Cardiac muscle cell (in vitro differentiated cells and primary cell): ENCODE measurements at regions not wholly inside any gene's neighbourhood (a gene's known extent, or its start where the extent isn't known, plus 50 kb on each side); places are given as distances from the start of the nearest gene placed in this dataset.

ENCODE experiments used
- DNase-seq, 2 donors: peaks; one replicate each; pipeline versions ENCODE4 v3.0.0 to v3.0.0-alpha.2; 2010 to 2017; ENCODE audit warnings: low read depth in 1 of 2, low spot score in 1 of 2
- H3K27ac ChIP-seq: fragments of 200-600 bp; sonication (generic); 2 replicates; pipeline ENCODE4 v1.5.1; 2016
- H3K27me3 ChIP-seq: fragments of 200-600 bp; sonication (generic); 2 replicates; pipeline ENCODE4 v1.6.0; 2016; ENCODE audit warnings: control low read depth
- H3K36me3 ChIP-seq: fragments of 200-600 bp; sonication (generic); 2 replicates; pipeline ENCODE4 v1.5.1; 2016; ENCODE audit warnings: control low read depth
- H3K4me1 ChIP-seq: fragments of 200-600 bp; sonication (generic); 2 replicates; pipeline ENCODE4 v1.8.1; 2017; ENCODE audit warnings: low read depth, mild to moderate bottlenecking, mixed run types
- H3K4me3 ChIP-seq: fragments of 200-600 bp; sonication (generic); 2 replicates; pipeline ENCODE4 v1.5.1; 2016; ENCODE audit warnings: mild to moderate bottlenecking
- H3K9me3 ChIP-seq: fragments of 200-600 bp; sonication (generic); 2 replicates; pipeline ENCODE4 v1.5.1; 2017; ENCODE audit warnings: low read depth, mild to moderate bottlenecking, control low read depth
- TF ChIP-seq, protein P1 (sequence below): IDR thresholded peaks from 2 replicates; pipeline ENCODE4 v1.5.1; 2012; ENCODE audit warnings: low read depth, mild to moderate bottlenecking, low read length

DNA sequence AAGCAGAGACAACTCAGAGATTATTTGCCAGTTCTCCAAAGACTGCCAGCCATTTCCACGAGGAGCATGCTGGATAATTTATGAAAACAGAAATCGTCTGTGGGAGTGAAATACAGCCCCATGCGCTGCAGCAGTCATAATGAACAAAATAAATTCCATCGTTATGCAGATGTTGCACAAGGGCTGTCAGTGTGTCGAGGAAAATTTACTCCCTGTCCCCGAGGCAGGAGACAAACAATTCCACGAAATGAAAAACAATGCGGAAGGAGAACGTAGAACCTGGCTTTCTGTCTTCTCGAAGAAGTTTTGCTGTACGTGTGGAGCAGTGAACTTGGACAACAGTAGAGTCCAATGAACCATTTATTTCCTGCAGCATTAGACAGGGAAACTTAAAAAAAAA, 399.4 kb downstream of the CD83 start:
- H3K27me3 ChIP-seq = no peaks in the 10 kb centered on the region
- DNase-seq = no peak
- TF ChIP-seq, protein P1, sequence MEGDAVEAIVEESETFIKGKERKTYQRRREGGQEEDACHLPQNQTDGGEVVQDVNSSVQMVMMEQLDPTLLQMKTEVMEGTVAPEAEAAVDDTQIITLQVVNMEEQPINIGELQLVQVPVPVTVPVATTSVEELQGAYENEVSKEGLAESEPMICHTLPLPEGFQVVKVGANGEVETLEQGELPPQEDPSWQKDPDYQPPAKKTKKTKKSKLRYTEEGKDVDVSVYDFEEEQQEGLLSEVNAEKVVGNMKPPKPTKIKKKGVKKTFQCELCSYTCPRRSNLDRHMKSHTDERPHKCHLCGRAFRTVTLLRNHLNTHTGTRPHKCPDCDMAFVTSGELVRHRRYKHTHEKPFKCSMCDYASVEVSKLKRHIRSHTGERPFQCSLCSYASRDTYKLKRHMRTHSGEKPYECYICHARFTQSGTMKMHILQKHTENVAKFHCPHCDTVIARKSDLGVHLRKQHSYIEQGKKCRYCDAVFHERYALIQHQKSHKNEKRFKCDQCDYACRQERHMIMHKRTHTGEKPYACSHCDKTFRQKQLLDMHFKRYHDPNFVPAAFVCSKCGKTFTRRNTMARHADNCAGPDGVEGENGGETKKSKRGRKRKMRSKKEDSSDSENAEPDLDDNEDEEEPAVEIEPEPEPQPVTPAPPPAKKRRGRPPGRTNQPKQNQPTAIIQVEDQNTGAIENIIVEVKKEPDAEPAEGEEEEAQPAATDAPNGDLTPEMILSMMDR = no peak
- no peak overlapping the region for H3K4me3 ChIP-seq
- H3K4me1 ChIP-seq = peaks cover 10% of the 10 kb centered on the region
- H3K36me3 ChIP-seq = no peaks in the 10 kb centered on the region
- no peak overlapping the region for H3K27ac ChIP-seq
- H3K9me3 ChIP-seq = no peaks in the 10 kb centered on the region

DNA sequence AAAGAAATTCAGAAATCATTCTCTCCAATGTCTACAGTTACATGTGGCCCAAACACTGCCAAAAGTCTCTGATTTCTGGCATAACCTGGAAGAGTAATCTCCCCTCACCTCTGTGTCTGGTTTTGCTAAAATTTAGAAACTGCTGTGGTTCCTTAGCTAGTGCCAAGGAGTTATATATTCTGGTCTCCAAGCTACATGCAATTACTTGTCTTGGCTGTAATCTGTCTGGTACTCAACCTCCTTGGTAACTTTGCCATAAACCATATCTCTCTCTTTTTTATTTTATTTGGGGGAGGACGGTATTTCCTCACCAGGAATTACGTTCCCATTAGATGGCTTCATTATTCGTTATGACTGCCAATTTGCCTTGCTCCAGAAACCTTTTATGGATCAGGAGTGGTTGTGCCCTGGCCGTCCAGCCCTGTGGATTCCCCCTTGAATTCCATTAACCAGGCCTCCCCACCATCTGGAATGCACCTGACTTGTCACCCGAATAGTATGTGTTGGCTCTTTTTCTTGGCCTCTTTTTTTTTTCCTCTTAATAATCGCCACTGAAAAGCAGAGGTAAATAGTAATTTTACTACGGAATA, 400.0 kb downstream of the CD83 start:
- H3K4me1 ChIP-seq = peaks cover 10% of the 10 kb centered on the region
- H3K9me3 ChIP-seq = no peaks in the 10 kb centered on the region
- no peak overlapping the region for H3K4me3 ChIP-seq
- no peak overlapping the region for H3K27ac ChIP-seq
- no peaks in the 10 kb centered on the region for H3K27me3 ChIP-seq
- TF ChIP-seq, protein P1 = no peak
- H3K36me3 ChIP-seq = no peaks in the 10 kb centered on the region
- DNase-seq = no peak

DNA sequence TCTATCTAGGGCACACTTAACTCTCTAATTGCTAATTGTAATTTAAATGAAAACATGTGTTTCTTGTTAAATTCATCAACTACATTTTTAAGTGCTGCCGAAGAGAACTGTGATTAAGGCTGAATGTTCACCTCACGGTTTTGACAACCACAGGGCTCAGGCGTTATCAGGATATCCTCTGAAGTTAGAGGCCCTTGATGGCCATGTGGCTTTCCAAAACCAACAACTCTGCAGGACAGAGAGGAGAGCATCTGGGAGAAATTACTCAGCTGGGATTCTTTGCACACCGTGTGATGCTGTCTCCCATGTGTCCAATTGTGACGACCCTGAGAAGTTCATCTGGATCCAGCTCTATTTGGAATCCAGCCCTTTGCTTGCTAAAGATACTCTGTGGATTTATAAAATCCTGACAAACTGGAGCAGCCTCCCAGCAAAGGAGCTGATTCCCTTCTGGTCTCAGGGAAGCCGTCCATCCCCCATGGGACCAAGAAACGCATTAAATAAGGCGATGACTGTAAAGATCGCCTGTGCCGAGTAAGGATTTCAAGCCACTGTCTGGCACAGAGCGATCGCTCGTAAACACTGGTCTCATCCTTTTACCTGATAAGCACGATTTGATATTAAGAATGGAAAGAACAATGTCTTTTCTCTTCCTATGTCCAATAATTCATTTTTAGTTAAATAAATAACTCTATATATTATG, 401.1 kb downstream of the CD83 start:
- DNase-seq = peak; percentile 13 to 16
- Histone ChIP-seq H3K9me3 (no peaks in the 10 kb centered on the region), H3K4me1 (peaks cover 10% of the 10 kb centered on the region), H3K4me3 (no peak overlapping the region), H3K27ac (no peak overlapping the region), H3K36me3 (no peaks in the 10 kb centered on the region), H3K27me3 (no peaks in the 10 kb centered on the region)
- TF ChIP-seq, protein P1 = no peak

DNA sequence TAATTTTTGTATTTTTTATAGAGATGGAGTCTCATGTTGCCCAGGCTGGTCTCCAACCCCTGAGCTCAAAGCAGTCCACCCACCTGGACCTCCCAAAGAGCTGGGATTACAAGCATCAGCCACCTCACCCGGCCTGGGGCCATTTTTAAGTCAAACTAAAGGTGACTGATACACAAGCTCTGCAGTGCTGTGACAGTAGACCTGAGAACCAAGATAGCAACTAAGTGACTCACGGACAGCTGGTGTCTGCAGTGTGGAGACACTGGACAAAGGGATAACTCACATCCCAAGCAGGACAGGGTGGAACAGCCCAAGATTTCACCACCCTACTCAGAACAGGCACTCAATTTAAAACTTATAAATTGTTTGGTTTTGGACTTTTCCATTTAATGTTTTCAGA, 402.5 kb downstream of the CD83 start:
- Histone ChIP-seq H3K27ac (no peak overlapping the region), H3K4me3 (no peak overlapping the region), H3K4me1 (peaks cover 10% of the 10 kb centered on the region), H3K36me3 (no peaks in the 10 kb centered on the region), H3K9me3 (no peaks in the 10 kb centered on the region), H3K27me3 (no peaks in the 10 kb centered on the region)
- TF ChIP-seq, protein P1 = no peak
- no peak for DNase-seq

DNA sequence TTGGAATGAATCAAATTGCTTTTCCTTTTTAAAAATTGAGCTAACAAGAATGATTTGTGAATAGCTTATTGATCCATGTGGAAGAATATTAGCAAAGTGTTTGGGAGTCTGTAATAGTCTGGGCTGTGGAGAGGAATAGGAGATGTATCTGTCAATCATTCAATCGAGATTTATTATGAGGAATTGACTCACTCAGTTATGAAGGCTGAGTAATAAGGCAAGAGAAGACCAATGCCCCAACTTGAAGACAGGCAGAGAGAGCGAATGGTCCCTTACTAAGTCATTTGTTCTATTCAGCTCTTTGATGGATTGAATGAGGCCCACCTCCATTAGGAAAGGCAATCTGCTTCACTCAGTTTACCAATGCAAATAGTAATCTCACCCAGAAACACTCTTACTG, 403.0 kb downstream of the CD83 start:
- Histone ChIP-seq H3K4me3 (no peak overlapping the region), H3K9me3 (no peaks in the 10 kb centered on the region), H3K27me3 (no peaks in the 10 kb centered on the region), H3K36me3 (no peaks in the 10 kb centered on the region), H3K4me1 (peaks cover 10% of the 10 kb centered on the region), H3K27ac (no peak overlapping the region)
- DNase-seq = no peak
- TF ChIP-seq, protein P1 = no peak
